GM21576 (cell line): ENCODE measurements at regions not wholly inside any gene's neighbourhood (a gene's known extent, or its start where the extent isn't known, plus 50 kb on each side); places are given as distances from the start of the nearest gene placed in this dataset.

Experiments
- ATAC-seq: cut with Tn5 transposase; IDR thresholded peaks from one replicate; pipeline ENCODE4 v1.9.1; 2021; ENCODE audit warnings: mild to moderate bottlenecking, moderate library complexity; ENCODE audit not compliant: unreplicated experiment

DNA sequence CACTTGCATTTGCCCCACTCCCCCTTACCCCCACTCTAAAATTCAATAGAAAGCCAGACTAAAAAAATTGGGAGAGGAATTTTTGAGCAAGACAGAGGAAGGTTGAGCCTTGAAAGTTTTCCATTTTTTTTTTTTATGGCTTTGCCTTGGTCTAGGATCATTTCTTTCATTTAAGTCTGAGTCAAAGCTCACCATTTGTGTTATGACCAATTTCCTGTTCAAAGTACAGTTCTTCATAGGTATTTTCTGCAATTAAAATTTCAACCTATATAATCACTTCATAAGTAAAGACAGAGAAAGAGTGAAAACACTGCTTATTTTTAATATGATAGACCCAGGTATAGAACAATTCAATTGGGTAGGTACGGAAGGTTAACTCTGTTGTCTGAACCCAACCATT, 436.6 kb upstream of the ADGRL2 start:
- ATAC-seq, result no peak

DNA sequence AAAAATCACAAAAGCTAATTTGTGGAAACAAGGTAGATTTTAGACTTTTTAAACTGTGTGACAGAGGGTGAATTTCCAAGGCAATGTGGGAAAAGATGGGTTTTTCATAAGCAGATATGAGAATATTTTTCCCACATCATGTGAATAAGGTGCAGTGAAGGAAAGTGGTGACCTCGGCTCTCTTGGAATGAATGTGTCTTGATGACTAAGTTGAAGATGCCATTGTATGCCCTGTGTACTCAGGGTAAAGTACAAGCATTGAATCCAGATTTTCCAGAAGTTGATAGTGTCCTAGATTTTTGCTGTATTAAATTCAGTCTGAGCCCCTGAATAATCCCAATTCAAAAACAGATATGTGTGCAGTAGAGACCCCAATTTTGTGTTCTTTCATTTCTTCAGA, 442.6 kb upstream of the ADGRL2 start:
- no peak for ATAC-seq

- ATAC-seq, result no peak
Measured at GRCh38 chr1:81351864-81352263, 448.9 kb upstream of the ADGRL2 start.

- no peak for ATAC-seq
Measured at GRCh38 chr1:81349194-81349965, 451.4 kb upstream of the ADGRL2 start.

- ATAC-seq, result no peak
Measured at GRCh38 chr1:81345110-81345509, 455.6 kb upstream of the ADGRL2 start.

DNA sequence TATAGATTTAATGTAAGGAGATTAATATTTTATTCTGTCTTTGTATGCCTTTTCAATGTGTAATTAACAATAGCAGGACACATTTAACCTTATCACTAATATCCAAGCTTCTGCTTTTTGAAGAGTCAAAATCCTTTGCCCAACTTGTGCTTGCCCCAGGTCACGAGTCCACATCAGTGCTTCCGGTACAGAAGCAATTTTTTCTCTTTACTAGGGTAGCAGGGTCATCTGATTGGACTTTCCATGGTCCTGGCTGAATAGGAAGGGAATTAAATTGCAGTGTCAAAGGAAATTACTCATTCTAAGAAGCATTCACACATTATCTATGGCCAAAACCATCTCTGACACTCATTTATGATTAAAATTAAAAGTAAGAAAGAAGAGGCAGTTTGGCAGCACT, 460.5 kb upstream of the ADGRL2 start:
- ATAC-seq, result no peak

DNA sequence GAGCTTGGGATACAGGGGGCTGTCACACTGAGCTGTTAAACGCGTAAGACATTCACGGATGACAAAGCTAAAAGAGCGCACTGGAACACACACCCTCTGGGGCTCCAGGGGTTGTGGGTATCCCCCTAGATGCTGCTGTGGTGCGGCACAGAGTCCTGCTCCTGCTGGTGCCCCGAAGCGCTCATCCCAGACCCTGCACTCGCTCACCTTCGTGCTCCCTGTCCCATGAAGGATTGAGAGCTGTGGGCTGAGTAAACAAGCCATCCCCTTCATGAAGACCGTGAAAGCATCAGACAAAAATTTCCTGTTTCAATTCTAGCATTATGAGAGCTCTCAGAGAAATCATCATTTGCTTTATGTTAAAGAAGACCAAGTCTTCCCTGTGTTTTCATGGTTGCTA, 463.5 kb upstream of the ADGRL2 start:
- no peak for ATAC-seq

GRCh38 chr1:81335876-81336275, 464.9 kb upstream of the ADGRL2 start:
- ATAC-seq, result no peak

- ATAC-seq, result no peak
Measured at GRCh38 chr1:81330521-81330920, 470.2 kb upstream of the ADGRL2 start.

DNA sequence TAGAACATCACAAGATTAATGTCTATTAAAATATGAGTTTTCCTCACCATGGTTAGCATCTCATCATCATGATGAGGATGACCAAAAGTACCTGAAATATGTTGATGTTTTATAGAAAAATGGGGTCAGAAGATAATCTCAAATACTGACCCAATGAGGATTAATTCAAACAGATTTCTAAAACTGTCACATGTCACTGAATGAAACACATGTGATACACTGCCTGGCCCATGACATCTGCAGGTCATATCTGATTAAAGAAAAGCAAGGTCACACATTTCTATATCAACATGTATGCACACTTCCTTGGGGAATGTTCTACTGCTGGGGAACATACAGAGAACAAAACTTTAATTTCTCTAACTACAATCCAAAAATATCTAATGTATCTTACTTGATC, 470.6 kb upstream of the ADGRL2 start:
- ATAC-seq, result no peak

GRCh38 chr1:81329041-81329440, 471.7 kb upstream of the ADGRL2 start:
- no peak for ATAC-seq

GRCh38 chr1:81327743-81328142, 473.0 kb upstream of the ADGRL2 start:
- ATAC-seq, result no peak

- ATAC-seq, result no peak
Measured at GRCh38 chr1:81327103-81327710, 473.5 kb upstream of the ADGRL2 start.

GRCh38 chr1:81326212-81326611, 474.5 kb upstream of the ADGRL2 start:
- no peak for ATAC-seq

DNA sequence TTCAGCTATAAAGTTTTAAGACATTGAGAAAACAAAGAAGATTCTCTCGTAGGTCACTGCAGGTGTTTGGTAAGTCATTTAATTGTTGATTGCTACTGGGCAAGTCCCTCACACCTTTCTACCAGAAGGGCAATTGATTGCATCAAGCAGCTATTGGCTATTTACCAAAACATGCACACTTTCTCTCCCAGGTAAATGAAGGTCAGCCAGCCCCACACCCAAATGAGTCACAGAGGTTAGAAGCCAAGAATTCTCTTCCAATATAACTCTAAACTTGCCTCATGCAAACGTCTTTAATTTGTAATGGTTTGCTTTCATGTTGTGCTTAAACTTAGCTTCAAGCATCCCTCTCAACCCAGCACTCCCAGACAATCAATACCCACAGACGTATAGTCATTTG, 475.3 kb upstream of the ADGRL2 start:
- no peak for ATAC-seq

DNA sequence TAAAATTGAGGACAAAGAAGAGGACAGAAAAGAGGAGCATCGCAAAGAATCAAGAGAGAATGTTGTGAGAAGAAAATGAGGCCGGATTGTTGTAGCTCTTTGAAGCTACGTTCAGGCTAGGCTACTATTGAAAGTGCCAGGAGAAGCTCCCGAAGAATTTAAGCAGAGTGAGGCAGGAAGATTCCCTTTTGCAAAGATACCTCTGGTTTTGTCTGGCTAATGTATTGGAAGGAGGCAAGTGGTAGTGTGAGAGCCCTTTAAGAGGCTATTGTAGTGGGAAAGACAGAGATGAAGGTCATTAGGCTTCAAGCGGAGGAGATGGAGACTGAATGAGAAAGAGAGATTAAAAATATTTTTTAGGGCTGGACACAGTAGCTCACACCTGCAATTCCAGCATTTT, 476.9 kb upstream of the ADGRL2 start:
- ATAC-seq, result no peak

DNA sequence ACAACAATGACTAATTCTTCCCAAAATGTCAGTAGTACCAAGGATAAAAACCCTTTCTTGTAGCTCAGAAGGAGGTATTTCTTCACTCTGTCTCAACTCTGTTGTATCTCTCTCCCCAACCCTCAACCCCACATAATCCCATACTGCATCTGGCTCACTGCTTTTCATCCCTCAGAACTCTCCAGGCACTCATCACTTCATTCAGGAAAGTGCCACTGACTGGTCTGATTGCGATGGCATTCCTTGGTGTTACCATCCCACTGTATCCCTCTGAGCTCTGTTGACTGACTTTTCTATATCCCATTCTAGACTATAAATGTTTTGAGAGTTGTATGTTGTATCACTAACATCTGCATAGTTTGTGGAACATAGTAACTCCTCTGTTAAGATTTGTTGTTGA, 483.5 kb upstream of the ADGRL2 start:
- no peak for ATAC-seq

DNA sequence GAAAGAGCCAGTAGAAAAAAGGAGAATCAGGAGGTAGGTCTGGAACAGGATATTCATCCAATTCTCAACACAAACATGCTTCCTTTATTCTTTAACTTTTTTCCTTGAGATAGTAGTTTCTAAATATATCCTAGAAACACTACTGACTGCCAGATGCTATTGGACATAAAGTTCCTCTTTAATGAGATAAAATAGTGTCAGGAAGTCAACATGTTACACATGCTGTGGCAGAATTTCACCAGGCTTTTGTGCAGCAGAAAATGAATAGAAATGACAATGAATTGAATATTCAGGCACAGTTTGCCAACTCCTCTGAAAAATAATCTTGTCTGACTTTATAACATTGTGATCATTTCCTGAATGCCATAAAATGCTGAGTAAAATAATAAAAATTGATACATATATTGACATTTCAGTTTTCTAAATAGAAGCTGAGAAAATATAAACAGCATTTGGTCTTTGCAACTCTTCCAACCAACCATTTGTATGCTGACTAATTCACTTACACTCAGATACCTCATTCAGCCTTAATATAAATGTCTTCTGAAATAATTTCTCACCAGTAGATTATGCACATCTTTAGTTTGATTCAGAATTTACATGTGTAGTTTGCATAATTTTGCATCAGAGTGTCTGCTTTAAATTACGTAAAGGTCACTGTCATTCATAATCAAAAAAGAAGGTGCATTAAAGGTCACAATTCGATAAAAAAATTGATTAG, 486.1 kb upstream of the ADGRL2 start:
- no peak for ATAC-seq

DNA sequence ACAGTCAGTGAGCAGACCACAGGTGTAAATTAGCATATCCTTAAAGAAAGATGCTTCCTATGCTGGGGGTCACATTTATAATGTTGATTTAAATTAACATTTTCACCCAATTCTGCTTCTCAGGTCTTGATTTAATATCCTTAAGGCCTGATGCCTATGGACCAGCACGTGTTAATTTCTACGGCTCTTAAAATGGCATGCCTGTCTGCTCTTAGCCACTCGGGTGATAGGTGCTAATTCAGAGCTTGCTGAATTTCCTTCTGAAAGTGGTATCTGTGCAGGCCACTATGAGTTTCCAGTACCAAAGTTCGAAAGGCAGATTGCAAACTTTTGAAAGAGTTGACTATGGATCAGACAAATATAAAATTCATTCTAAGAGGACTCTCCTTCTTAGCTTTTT, 487.4 kb upstream of the ADGRL2 start:
- ATAC-seq, result no peak

DNA sequence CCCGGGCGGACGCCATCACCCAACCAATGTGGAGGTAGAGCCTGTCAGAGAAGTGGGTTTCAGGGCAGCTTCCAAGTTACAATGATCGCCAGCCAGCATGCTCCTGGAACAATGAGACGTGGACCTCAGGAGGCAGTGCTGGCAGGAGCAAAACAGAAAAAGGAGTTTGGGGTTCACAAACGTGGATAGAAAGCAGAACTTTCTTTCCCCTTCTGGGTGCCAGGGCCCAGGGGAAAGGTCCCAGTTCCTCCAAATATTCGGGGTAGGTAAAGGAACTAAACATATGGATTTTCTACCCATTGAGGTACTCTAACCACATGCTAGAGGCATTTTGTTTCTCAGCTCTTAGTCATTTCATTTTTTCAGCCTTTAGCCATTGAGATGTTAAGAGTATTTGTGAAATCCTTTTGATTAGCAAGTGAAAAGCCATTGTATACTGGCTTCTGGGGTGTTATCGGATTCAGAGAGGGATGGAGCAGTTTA, 488.4 kb upstream of the ADGRL2 start:
- no peak for ATAC-seq

DNA sequence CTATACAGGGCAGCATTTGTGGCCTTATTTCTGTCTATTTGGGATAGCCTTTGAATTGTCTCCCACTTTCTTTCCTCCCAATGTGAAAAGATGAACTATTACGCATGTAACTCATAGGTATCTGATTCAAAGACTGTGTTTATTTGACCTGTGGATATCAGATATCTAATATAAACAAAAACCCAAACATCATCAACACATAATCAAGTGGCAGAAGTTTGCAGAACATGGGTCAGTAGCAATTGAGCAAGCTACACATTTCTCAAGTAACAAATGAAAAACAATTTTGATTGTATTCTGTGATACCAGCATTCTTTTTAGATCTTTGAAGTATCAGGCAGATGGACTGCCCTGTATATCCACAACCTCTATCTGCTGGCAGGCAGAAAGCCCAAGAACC, 490.5 kb upstream of the ADGRL2 start:
- no peak for ATAC-seq

DNA sequence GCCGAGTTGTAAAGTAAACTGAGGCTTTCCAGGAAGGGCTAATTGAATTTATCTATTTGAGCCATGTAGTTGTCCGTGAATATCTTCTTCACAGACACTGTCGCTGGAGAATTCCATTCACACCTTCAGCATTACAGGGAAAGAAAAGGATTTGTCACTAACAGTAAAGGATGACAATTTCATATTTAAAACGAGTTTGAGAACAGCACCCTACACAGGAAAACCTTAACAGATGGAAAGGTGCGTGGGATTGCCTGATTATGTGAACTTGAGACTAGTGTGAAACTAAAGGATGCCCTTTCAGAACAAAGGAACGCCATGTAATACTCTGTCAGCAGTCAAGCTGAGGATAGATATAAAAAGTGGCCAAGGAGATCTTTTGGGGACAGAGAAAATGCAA, 492.5 kb upstream of the ADGRL2 start:
- ATAC-seq, result no peak
